SK-N-SH treated with all-trans-retinoic acid at 6 μM for 48 hours (cell line): ENCODE measurements at regions not wholly inside any gene's neighbourhood (a gene's known extent, or its start where the extent isn't known, plus 50 kb on each side); places are given as distances from the start of the nearest gene placed in this dataset.

Experiments
- ATAC-seq: fragments of 200-7000 bp; cut with Tn5 transposase; 3 replicates; pipeline ENCODE4 v1.9.1; 2020; ENCODE audit warnings: mild to moderate bottlenecking, moderate library complexity
- ARNTL ChIP-seq: fragments of 450-650 bp; formaldehyde crosslinking; IDR thresholded peaks from 2 replicates; pipeline ENCODE4 v1.5.0; 2020; ENCODE audit warnings: low read depth, mild to moderate bottlenecking, moderate library complexity, borderline replicate concordance
- BACH2 ChIP-seq: fragments of 250-450 bp; sonication (Bioruptor Pico); IDR thresholded peaks from 2 replicates; pipeline ENCODE4 v1.9.0; 2021; ENCODE audit warnings: mild to moderate bottlenecking, borderline replicate concordance
- CREB5 ChIP-seq: fragments of 250-450 bp; sonication (Bioruptor Pico); IDR thresholded peaks from 2 replicates; pipeline ENCODE4 v1.5.1; 2020; ENCODE audit warnings: low read depth, mild to moderate bottlenecking, moderate library complexity
- CSDC2 ChIP-seq: fragments of 250-450 bp; sonication (Bioruptor Pico); IDR thresholded peaks from 2 replicates; pipeline ENCODE4 v1.5.0; 2020; ENCODE audit warnings: mild to moderate bottlenecking, moderate library complexity
- CSRNP3 ChIP-seq: fragments of 250-450 bp; sonication (Bioruptor Pico); IDR thresholded peaks from 2 replicates; pipeline ENCODE4 v1.5.1; 2021; ENCODE audit warnings: mild to moderate bottlenecking, moderate library complexity
- ESRRG ChIP-seq: fragments of 250-450 bp; sonication (Bioruptor Pico); IDR thresholded peaks from 2 replicates; pipeline ENCODE4 v1.6.1; 2021; ENCODE audit warnings: mild to moderate bottlenecking
- GLIS3 ChIP-seq: fragments of 250-450 bp; sonication (Bioruptor Pico); IDR thresholded peaks from 2 replicates; pipeline ENCODE4 v1.5.0; 2020; ENCODE audit warnings: mild to moderate bottlenecking, moderate library complexity
- ISL1 ChIP-seq: fragments of 250-450 bp; sonication (Bioruptor Pico); IDR thresholded peaks from 2 replicates; pipeline ENCODE4 v2.1.2; 2022; ENCODE audit warnings: mild to moderate bottlenecking, moderate library complexity
- OSR1 ChIP-seq: fragments of 250-450 bp; sonication (Bioruptor Pico); IDR thresholded peaks from 2 replicates; pipeline ENCODE4 v1.8.0; 2022; ENCODE audit warnings: moderate library complexity, mild to moderate bottlenecking, inconsistent platforms
- PATZ1 ChIP-seq: fragments of 250-450 bp; sonication (Bioruptor Pico); IDR thresholded peaks from 2 replicates; pipeline ENCODE4 v1.8.0; 2020; ENCODE audit warnings: mild to moderate bottlenecking, moderate library complexity, borderline replicate concordance
- POU6F1 ChIP-seq: fragments of 250-450 bp; sonication (Bioruptor Pico); IDR thresholded peaks from 2 replicates; pipeline ENCODE4 v1.8.0; 2021; ENCODE audit warnings: low read depth, mild to moderate bottlenecking, moderate library complexity, borderline replicate concordance
- PPARA ChIP-seq: fragments of 250-450 bp; sonication (Bioruptor Pico); IDR thresholded peaks from 2 replicates; pipeline ENCODE4 v1.5.0; 2020; ENCODE audit warnings: mild to moderate bottlenecking, borderline replicate concordance
- RARB ChIP-seq: fragments of 250-450 bp; sonication (Bioruptor Pico); IDR thresholded peaks from 2 replicates; pipeline ENCODE4 v1.8.0; 2021; ENCODE audit warnings: mild to moderate bottlenecking, moderate library complexity
- SNAI2 ChIP-seq: fragments of 250-450 bp; sonication (Bioruptor Pico); IDR thresholded peaks from 2 replicates; pipeline ENCODE4 v1.5.0; 2020; ENCODE audit warnings: mild to moderate bottlenecking, moderate library complexity
- TCF4 ChIP-seq: fragments of 250-450 bp; sonication (Bioruptor Pico); IDR thresholded peaks from 2 replicates; pipeline ENCODE4 v1.8.0; 2021; ENCODE audit warnings: mild to moderate bottlenecking, moderate library complexity, borderline replicate concordance
- TOX ChIP-seq: fragments of 250-450 bp; sonication (Bioruptor Pico); IDR thresholded peaks from 2 replicates; pipeline ENCODE4 v1.8.0; 2021; ENCODE audit warnings: mild to moderate bottlenecking, moderate library complexity, borderline replicate concordance
- TSHZ2 ChIP-seq: fragments of 250-450 bp; sonication (Bioruptor Pico); IDR thresholded peaks from 2 replicates; pipeline ENCODE4 v1.5.0; 2020; ENCODE audit warnings: mild to moderate bottlenecking, moderate library complexity
- ZC3H10 ChIP-seq: fragments of 250-450 bp; sonication (Bioruptor Pico); IDR thresholded peaks from 2 replicates; pipeline ENCODE4 v1.5.1; 2021; ENCODE audit warnings: mild to moderate bottlenecking, moderate library complexity
- ZFP3 ChIP-seq: fragments of 250-450 bp; sonication (Bioruptor Pico); IDR thresholded peaks from 2 replicates; pipeline ENCODE4 v1.5.0; 2020; ENCODE audit warnings: mild to moderate bottlenecking, moderate library complexity
- ZFP30 ChIP-seq: fragments of 450-650 bp; formaldehyde crosslinking; IDR thresholded peaks from 2 replicates; pipeline ENCODE4 v1.5.0; 2022; ENCODE audit warnings: mild to moderate bottlenecking, moderate library complexity
- ZNF565 ChIP-seq: fragments of 450-650 bp; formaldehyde crosslinking; conservative IDR thresholded peaks from 2 replicates; pipeline ENCODE4 v1.5.0; 2020; ENCODE audit warnings: low read depth, mild to moderate bottlenecking, moderate library complexity
- ZNF70 ChIP-seq: fragments of 450-650 bp; formaldehyde crosslinking; IDR thresholded peaks from 2 replicates; pipeline ENCODE4 v1.5.0; 2020; ENCODE audit warnings: mild to moderate bottlenecking, moderate library complexity
- ZNF8 ChIP-seq: fragments of 450-650 bp; formaldehyde crosslinking; IDR thresholded peaks from 2 replicates; pipeline ENCODE4 v1.5.0; 2020; ENCODE audit warnings: mild to moderate bottlenecking, moderate library complexity

- TF ChIP-seq BACH2 = no peak
- TF ChIP-seq PATZ1 (CRISPR knock-in tag) = no peak
- no peak for TF ChIP-seq ZFP30
- no peak for TF ChIP-seq CSRNP3 (CRISPR knock-in tag)
- TF ChIP-seq PPARA (CRISPR knock-in tag) = no peak
- TF ChIP-seq ARNTL (CRISPR knock-in tag) = no peak
- no peak for TF ChIP-seq OSR1 (CRISPR knock-in tag)
- no peak for TF ChIP-seq ZNF8 (CRISPR knock-in tag)
- TF ChIP-seq TSHZ2 = no peak
- TF ChIP-seq TCF4 = no peak
- TF ChIP-seq RARB (CRISPR knock-in tag) = no peak
- TF ChIP-seq TOX (CRISPR knock-in tag) = no peak
- TF ChIP-seq, all 23 proteins: peak for 0
- no peak for ATAC-seq
Observed at GRCh38 chr20:22700367-22700766, 116.0 kb upstream of the FOXA2 start.

- TF ChIP-seq ZFP30 (no peak), OSR1 (CRISPR knock-in tag) (no peak), ZNF8 (CRISPR knock-in tag) (no peak), RARB (CRISPR knock-in tag) (no peak), CSDC2 (CRISPR knock-in tag) (no peak), BACH2 (no peak), SNAI2 (CRISPR knock-in tag) (no peak), ZNF565 (CRISPR knock-in tag) (no peak), GLIS3 (CRISPR knock-in tag) (no peak), ZNF70 (CRISPR knock-in tag) (no peak), ZC3H10 (CRISPR knock-in tag) (no peak), TCF4 (no peak), CREB5 (CRISPR knock-in tag) (no peak), ZFP3 (CRISPR knock-in tag) (no peak)
- TF ChIP-seq, all 23 proteins: peak for 0
- no peak for ATAC-seq
Observed at GRCh38 chr20:22701679-22702308, 117.4 kb upstream of the FOXA2 start.

GRCh38 chr20:22703843-22704242 is 119.5 kb upstream of the FOXA2 start:
- ATAC-seq = no peak
- TF ChIP-seq GLIS3 (CRISPR knock-in tag) = no peak
- no peak for TF ChIP-seq PPARA (CRISPR knock-in tag)
- TF ChIP-seq BACH2 = no peak
- TF ChIP-seq ZNF565 (CRISPR knock-in tag) = no peak
- TF ChIP-seq ZC3H10 (CRISPR knock-in tag) = no peak
- TF ChIP-seq ZNF70 (CRISPR knock-in tag) = no peak
- TF ChIP-seq ESRRG (CRISPR knock-in tag) = no peak
- TF ChIP-seq ISL1 (CRISPR knock-in tag) = no peak
- no peak for TF ChIP-seq PATZ1 (CRISPR knock-in tag)
- no peak for TF ChIP-seq ZFP3 (CRISPR knock-in tag)
- no peak for TF ChIP-seq ARNTL (CRISPR knock-in tag)
- no peak for TF ChIP-seq RARB (CRISPR knock-in tag)
- no peak for TF ChIP-seq POU6F1 (CRISPR knock-in tag)
- TF ChIP-seq ZFP30 = no peak
- TF ChIP-seq TCF4 = no peak
- TF ChIP-seq OSR1 (CRISPR knock-in tag) = no peak
- no peak for TF ChIP-seq ZNF8 (CRISPR knock-in tag)
